Posterior vena cava (tissue), 2 donors: ENCODE measurements at regions not wholly inside any gene's neighbourhood (a gene's known extent, or its start where the extent isn't known, plus 50 kb on each side); places are given as distances from the start of the nearest gene placed in this dataset.

Experiments
- DNase-seq: peaks from one replicate; pipeline ENCODE4 v3.0.0-alpha.2; 2020; ENCODE audit warnings: low spot score
- intact Hi-C, 2 donors: fragments of 100-400 bp; cut with DNase I; formaldehyde crosslinking; loops; one replicate each; pipeline versions ENCODE4 v1.14.1 to v1.14.2; 2022 to 2023
- donor health status: DM: yes; HTN: yes; CAD: no.
- donor health status: DM: yes; HTN: yes; CAD: no.

- DNase-seq: no peak
- intact Hi-C loops: no loop called here
Measured at GRCh38 chr4:137663251-137664045, 131.2 kb upstream of the PCDH18 start.

- DNase-seq: no peak
- intact Hi-C loops: no loop called here
Measured at GRCh38 chr4:137661693-137662092, 129.4 kb upstream of the PCDH18 start.

- DNase-seq: no peak
- intact Hi-C loops: no loop called here
Measured at GRCh38 chr4:137660211-137660610, 127.9 kb upstream of the PCDH18 start.

DNA sequence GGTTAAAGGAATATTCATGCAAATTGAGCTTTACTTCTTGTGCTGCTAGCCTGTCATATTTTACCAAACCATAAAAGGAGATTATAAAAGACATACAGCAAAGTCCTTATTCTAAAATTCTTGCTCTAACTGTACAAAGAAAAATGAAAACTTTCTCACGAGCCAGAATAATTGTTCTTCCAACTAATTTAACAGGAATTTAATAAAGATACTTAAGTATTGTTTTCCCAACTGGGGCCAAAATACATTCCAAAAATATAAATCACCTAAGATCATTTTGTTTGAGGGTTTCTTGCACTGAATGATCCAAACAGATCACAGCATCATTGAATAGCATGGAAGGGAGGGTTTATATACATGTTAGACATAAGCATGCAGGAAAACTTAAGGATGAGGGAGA is 127.1 kb upstream of the PCDH18 start:
- no peak for DNase-seq
- intact Hi-C loops: no loop called here

DNA sequence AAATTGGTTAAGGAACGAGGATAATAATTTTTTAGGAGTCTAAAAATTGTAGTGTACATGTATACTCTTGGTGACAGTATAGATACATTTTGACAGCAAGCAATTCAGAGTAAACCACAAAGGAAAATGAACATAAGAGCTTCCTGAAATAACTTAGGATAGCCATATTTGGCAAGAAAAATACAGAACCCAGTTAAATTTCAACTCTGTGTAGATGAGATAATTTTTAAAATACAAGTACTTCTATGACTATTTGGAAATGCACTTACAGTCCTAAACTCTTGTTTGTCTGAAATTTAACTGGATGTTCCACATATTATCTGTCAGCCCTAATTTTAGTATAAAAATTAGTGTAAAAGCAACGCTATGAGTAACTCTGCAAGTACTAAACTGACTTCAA is 124.4 kb upstream of the PCDH18 start:
- DNase-seq: no peak
- intact Hi-C loops: no loop called here

- DNase-seq: no peak
- intact Hi-C loops: no loop called here
Measured at GRCh38 chr4:137655302-137655701, 123.0 kb upstream of the PCDH18 start.

DNA sequence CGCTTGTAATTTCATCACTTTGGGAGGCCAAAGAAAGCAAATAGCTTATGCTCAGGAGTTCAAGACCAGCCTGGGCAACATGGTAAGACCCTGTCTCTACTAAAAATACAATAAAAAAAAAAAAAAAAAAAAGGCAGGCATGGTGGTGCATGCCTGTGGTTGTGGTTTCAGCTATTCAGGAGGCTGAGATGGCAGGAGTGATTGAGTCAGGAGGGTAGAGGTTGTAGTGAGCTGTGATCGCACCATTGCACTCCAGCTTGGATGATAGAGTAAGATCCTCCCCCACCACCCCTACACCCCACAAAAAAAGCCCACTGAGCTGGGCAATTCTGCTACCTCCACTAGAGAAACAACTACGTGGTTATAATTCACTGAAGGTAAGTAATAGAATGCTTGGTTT is 118.8 kb upstream of the PCDH18 start:
- no peak for DNase-seq
- intact Hi-C loops: no loop called here

DNA sequence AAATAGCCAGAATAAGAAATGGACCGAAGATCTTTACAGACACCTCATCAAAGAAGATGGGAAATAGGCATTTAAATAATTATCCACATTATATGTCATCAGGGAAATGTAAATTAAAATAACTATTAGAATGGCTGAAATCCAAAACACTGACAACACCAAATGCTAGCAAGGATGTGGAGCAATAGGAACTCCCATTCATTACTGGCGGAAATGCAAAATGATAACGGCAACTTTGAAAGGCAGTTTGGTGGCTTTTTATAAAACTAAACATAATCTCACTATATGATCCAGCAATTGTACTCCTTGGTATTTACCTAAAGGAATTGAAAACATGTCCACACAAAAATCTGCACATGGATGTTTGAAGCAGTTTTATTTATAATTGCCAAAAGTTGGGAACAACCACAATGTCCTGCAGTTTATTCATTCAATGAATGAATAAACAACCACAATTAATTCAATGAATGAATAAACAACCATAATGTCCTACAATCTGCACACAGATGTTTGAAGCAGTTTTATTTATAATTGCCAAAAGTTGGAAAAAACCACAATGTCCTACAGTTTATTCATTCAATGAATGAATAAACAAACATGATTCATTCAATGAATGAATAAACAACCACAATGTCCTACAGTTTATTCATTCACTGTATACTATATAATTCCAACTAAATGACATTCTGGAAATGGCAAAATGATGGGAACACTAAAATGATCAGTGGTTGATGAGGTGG is 117.6 kb upstream of the PCDH18 start:
- intact Hi-C loops: no loop called here
- DNase-seq: no peak

DNA sequence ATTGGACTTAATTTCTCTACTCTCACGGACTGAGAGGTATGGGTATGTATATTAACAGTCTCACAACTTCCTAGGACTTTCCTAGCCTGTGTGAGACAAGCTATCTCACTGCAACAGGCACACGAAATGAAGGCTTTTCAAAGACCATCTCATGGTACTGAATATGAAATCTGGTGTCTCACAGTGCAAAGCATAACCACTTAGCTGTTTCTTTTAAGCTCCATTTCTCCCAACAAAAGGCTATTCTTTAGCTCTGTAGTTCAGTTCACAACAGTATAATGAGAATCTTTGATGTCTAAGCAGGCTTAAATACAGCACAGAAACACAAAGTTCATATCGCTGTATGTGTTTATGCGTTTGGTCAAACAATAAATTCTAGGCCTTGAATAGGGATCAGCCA is 116.2 kb upstream of the PCDH18 start:
- intact Hi-C loops: no loop called here

DNA sequence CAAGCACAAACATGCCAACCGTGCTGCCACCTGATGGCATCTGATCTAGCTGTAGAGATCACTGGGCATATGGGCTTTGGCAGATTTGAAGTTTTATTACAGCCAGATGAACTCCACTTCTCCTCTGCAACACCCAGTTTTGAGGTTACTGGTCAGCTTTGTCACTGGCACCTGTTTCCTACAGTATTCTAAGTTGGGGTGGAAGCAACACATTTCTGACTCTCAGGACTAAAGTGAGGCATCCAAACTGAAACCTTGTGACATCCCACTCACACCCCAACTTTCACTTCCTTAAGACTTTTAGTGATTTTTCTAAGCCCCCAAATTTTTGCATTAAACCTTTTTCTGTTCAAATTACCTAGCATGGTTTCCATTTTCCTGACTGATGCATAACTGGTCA is 115.1 kb upstream of the PCDH18 start:
- intact Hi-C loops: no loop called here
- DNase-seq: no peak

More for the DNA sequence above, 116.2 kb upstream of the PCDH18 start:
- no peak for DNase-seq

- no peak for DNase-seq
- intact Hi-C loops: no loop called here
Measured at GRCh38 chr4:137644201-137644600, 111.9 kb upstream of the PCDH18 start.

GRCh38 chr4:137641544-137641943 is 109.2 kb upstream of the PCDH18 start:
- intact Hi-C loops: no loop called here
- DNase-seq: no peak

GRCh38 chr4:137640838-137641158 is 108.5 kb upstream of the PCDH18 start:
- no peak for DNase-seq
- intact Hi-C loops: no loop called here

- intact Hi-C loops: no loop called here
- DNase-seq: no peak
Measured at GRCh38 chr4:137640156-137640837, 108.0 kb upstream of the PCDH18 start.

DNA sequence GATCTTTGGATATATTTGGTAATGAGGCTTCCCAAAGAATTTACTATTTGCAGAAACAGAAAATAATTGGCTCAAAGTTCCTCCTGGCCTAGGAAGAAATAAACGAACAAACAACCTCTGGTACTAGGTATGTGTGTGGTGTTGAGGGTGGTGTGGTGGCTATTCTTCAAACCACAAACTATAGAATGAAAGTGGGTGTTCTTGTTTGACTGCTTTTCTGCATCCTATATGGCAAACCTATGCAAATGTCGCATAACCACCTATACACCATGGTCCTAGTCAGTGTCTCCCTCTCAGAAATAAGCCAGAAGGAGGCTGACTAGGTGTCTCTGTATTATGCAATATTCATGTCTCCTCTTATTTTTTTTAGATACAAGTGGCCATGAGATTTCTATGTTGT is 106.6 kb upstream of the PCDH18 start:
- no peak for DNase-seq
- intact Hi-C loops: no loop called here

DNA sequence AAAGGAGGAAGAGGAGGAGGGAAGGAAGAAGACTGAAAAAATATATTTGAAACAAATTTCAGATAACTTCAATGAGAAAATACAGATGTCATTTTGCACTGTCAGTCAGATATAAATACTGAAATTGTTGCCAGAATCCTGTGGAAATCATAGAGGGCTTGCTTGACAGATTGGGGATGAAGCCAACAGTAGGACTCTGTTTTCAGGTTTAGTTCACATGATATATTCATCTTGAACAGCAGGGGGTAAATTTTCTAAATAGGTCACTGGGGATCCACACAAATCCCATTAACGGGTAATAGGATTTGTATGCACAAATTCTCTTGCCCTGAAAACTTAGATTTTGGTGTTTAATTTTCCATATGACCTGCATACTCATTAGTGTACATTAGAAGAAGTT is 103.3 kb upstream of the PCDH18 start:
- intact Hi-C loops: no loop called here
- DNase-seq: no peak

- intact Hi-C loops: no loop called here
- no peak for DNase-seq
Measured at GRCh38 chr4:137635108-137635507, 102.8 kb upstream of the PCDH18 start.

- intact Hi-C loops: no loop called here
- no peak for DNase-seq
Measured at GRCh38 chr4:137632842-137633241, 100.5 kb upstream of the PCDH18 start.

GRCh38 chr4:137631605-137632004 is 99.3 kb upstream of the PCDH18 start:
- DNase-seq: peak; percentile 69

GRCh38 chr4:137630252-137630651 is 98.0 kb upstream of the PCDH18 start:
- intact Hi-C loops: no loop called here
- DNase-seq: no peak

More at GRCh38 chr4:137631605-137632004, 99.3 kb upstream of the PCDH18 start:
- intact Hi-C loops: no loop called here
